Activated naive CD4-positive, alpha-beta T cell treated with Interleukin-2 at 50 U/mL for 16 hours (primary cell): ENCODE measurements at regions not wholly inside any gene's neighbourhood (a gene's known extent, or its start where the extent isn't known, plus 50 kb on each side); places are given as distances from the start of the nearest gene placed in this dataset.

ENCODE experiments used
- DNase-seq: peaks from one replicate; pipeline ENCODE4 v3.0.0-alpha.2; 2020

DNA sequence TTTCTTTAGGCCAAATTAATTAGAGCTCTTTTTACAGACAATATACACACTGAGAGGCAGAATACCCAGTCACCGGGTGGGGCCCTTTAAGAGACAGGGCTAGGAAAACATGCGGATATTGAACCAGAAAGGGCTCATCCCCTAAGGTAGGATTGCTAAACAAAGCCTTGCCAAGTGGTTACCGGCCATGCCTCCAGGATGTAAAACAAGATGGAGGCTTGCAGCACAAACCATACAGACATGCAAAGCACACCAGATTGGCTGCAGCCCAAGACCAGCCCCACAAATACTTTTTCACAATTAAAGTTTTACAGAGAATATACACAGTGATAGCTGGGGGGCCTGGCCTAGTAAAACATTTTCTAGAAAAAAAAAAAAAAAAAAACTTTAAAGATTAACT, 210.0 kb downstream of the KLHL4 start:
- no peak for DNase-seq

DNA sequence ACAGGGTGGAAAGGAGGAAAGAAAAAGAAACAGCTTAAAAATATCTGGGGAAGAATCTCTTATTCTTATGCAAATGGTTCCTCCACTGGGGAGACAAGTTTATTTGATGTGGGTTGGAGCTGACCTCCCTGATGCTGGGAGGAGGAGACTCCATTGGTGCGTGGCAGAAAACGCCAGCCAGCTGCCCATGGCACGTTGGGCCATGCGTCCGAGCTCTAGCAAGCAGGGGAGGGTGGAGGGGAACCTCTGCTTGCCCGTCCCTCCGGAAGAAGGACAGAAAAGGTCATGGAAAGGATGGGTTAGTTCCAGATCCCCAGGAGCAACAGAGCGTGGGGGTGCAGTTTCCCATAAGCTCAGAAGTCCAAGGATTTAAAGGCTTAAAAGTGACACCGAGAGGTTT, 210.4 kb downstream of the KLHL4 start:
- DNase-seq = no peak

DNA sequence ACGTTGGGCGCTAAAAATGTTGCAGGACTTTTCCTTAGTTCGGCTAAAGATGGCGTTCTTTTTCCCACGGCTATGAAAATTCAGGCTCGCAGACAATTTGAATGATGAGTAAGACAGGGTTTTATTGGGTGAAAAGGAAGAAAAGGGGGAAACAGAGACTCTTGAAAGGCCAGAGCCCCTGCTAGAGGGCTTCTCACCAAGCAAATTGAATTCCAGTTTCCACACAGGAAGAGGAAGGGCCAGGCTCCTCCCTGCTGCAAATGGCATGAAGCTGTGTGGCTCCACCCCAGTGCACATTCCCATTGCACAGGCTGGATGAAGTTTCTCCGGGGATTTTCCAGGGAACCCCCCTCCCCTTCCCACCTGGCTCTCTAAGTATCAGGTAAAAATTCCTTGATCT, 210.9 kb downstream of the KLHL4 start:
- DNase-seq = no peak

- DNase-seq = no peak
Observed at GRCh38 chrX:87732133-87732532, 214.5 kb downstream of the KLHL4 start.

DNA sequence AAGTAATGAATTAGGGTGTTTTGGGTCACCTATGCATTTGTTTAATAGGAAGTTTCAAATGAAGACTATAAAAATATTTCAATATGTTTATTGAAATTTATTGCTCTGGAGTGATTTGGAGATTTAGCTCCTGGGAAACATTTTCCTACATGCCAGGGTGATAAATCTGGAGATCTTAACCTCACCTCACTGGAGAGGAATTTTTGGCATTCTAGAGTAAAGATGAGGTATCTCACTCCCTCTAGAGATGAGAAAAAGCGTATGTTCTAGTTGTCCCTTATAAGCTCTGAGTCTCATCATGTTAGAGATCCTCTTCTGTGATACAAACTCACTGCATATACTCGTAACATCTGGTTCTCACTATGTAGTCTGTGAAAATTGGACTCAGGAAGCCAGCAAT, 219.0 kb downstream of the KLHL4 start:
- no peak for DNase-seq

- DNase-seq = no peak
Observed at GRCh38 chrX:87744391-87744790, 226.8 kb downstream of the KLHL4 start.

DNA sequence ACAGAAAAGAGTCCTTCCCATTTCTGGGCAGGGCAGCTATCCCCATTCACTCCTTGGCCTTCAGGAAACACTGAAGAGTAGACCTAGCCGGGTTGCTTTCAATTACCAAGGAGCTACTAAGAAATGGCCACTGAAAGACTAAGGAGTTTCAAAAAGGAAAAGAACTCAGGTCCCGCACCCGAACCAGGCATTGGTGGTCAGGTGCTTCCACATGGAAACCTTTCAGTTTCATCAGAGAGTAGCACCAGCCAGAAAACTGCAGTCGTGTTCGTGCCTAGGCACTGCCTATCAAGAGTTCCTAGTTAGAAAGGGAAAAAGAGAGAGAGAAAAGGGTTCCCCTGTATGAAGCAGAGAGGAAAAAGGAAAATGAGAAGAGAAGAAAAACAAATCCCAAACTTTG, 237.9 kb downstream of the KLHL4 start:
- DNase-seq = no peak

GRCh38 chrX:87788976-87789375, 271.4 kb downstream of the KLHL4 start:
- no peak for DNase-seq

- DNase-seq = no peak
Observed at GRCh38 chrX:87798039-87798438, 280.4 kb downstream of the KLHL4 start.

GRCh38 chrX:87805829-87806490, 288.4 kb downstream of the KLHL4 start:
- DNase-seq = no peak

GRCh38 chrX:87808576-87809243, 291.1 kb downstream of the KLHL4 start:
- DNase-seq = no peak

DNA sequence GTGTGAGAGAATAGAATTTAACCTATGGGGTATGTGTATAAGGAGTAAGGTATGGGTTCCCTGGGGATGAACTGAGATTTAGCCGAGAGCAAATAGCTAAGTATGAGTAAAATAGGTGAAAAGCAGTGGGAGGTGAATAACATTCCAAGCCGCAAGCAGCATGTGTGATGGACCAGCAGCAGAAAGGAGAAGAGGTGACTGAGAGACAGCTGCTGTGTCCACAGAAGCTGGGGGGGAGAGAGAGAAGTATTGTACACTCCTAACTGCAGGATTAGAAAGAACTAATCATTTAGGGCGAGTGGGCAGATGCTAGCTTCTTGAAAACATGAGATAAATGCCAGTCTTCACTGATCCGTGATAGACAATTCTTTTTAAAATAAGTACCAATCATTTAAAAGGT, 296.0 kb downstream of the KLHL4 start:
- no peak for DNase-seq

GRCh38 chrX:87846956-87847355, 329.4 kb downstream of the KLHL4 start:
- DNase-seq = no peak

DNA sequence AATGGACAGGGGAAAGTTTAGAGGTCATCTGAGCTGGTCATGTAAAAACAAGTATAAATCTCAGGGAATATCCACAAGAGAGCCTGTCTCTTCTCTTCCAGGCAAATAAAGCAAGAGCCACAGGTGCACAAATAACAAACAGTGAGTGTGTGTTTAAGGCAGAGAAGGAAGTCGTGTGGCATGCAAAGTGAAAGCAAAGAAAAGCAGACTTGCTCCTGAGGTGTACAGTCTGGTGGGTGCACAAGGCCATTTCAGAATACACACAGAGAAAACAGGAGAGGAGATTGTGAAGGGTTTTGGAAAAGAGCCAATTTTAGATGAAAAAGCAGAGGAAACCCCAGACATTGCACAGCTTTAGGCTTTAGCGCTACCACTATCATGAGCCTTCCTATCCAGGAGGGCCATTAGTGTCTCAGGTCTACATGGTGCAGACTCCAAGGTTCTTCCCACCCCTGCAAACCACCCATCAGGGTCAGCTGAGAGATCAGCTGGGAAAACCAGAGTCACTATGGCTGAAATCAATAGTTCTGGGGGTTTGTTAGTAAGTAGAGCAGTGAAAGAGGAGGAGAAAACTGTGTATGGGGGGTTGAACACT, 355.8 kb downstream of the KLHL4 start:
- no peak for DNase-seq

GRCh38 chrX:87874043-87874442, 356.4 kb downstream of the KLHL4 start:
- no peak for DNase-seq

GRCh38 chrX:87878926-87879325, 361.3 kb downstream of the KLHL4 start:
- DNase-seq = no peak

- DNase-seq = no peak
Observed at GRCh38 chrX:87890437-87890836, 372.8 kb downstream of the KLHL4 start.

- no peak for DNase-seq
Observed at GRCh38 chrX:87895421-87895820, 377.8 kb downstream of the KLHL4 start.

GRCh38 chrX:87896057-87896456, 378.5 kb downstream of the KLHL4 start:
- no peak for DNase-seq

- DNase-seq = peak; percentile 11
Observed at GRCh38 chrX:87900320-87900908, 382.8 kb downstream of the KLHL4 start.

- DNase-seq = no peak
Observed at GRCh38 chrX:87901060-87901459, 383.5 kb downstream of the KLHL4 start.

DNA sequence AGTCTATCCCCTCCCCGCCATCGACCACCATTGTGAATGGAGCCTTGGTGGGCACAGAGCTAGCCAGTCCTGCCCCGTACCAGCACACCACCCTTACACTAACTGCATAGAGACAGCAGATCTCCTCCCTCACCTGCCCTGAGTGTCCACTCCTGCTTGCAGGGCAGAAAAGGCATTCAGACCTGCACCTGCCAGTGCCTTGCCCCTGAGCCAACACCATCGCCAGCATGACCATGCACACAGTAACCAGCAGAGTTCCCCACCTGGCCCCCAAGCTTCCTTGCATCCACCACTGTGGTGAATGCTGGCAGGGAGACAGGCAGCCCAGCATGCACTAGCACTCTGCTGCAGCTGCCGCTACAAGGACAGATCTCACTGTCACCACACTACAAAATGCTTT, 397.1 kb downstream of the KLHL4 start:
- DNase-seq = no peak

DNA sequence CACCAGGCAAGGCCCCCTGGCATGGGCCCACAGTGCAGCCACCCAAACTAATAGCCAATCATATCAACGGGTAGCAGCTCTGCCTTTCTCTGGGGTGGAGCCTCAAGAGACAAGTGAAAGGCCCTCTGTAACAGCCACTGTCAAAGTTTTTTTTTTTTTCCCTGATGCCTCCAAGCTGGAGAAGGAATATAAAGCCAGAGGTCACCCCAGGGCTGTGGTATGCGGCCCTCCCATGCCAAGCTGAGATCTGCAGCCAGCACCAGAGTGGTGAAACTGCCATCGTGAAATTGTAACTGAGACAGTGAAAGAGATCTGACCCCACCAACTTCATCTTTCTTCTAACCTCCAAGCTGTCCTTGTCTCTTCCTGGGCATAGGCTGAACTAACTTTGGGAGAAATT, 407.0 kb downstream of the KLHL4 start:
- no peak for DNase-seq

- DNase-seq = no peak
Observed at GRCh38 chrX:87941841-87942240, 424.2 kb downstream of the KLHL4 start.
